A673 (cell line): ENCODE measurements at regions not wholly inside any gene's neighbourhood (a gene's known extent, or its start where the extent isn't known, plus 50 kb on each side); places are given as distances from the start of the nearest gene placed in this dataset.

Experiments used
- BruUV-seq: library from RNA; stranded (reverse); fragments of 400-500 nt; replicated peaks from 2 replicates; lab custom pipeline; 2021; lab: Mats Ljungman, UMichigan
- CTCF ChIA-PET: fragments of 300-600 bp; sonication (Branson Sonifier 250); formaldehyde crosslinking; loops from one replicate; lab custom pipeline; 2022; ENCODE audit warnings: antibody characterized with exemption; lab: Charles Lee
- POLR2A ChIA-PET: fragments of 300-600 bp; sonication (Branson Sonifier 250); formaldehyde crosslinking; loops from one replicate; lab custom pipeline; 2022; ENCODE audit warnings: antibody characterized with exemption; ENCODE audit not compliant: low non-redundant PET; lab: Charles Lee
- DNase-seq: peaks from one replicate; pipeline ENCODE4 v3.0.0-alpha.2; 2015; ENCODE audit warnings: low spot score
- H3K27ac ChIP-seq: fragments of 200-600 bp; sonication (generic); 2 replicates; pipeline ENCODE4 v1.5.1; 2016; ENCODE audit warnings: mixed run types, low read depth, mild to moderate bottlenecking, mixed read lengths, antibody characterized with exemption, low read length; ENCODE audit not compliant: poor library complexity, severe bottlenecking
- H3K27me3 ChIP-seq: fragments of 200-600 bp; sonication (generic); replicated peaks from 2 replicates; pipeline ENCODE4 v1.6.1; 2017; ENCODE audit warnings: mixed run types, low read depth, mild to moderate bottlenecking, mixed read lengths, antibody characterized with exemption, low read length; ENCODE audit not compliant: insufficient read depth, poor library complexity
- H3K36me3 ChIP-seq: fragments of 200-600 bp; sonication (generic); 2 replicates; pipeline ENCODE4 v1.6.1; 2016; ENCODE audit warnings: mixed run types, mild to moderate bottlenecking, mixed read lengths, antibody characterized with exemption, low read length; ENCODE audit not compliant: insufficient read depth, poor library complexity, severe bottlenecking
- H3K4me1 ChIP-seq: fragments of 200-600 bp; sonication (generic); 2 replicates; pipeline ENCODE4 v1.6.1; 2017; ENCODE audit warnings: mixed run types, mild to moderate bottlenecking, mixed read lengths, antibody characterized with exemption, low read length; ENCODE audit not compliant: insufficient read depth, poor library complexity, severe bottlenecking
- H3K4me3 ChIP-seq: fragments of 200-600 bp; sonication (generic); 2 replicates; pipeline ENCODE4 v1.5.1; 2016; ENCODE audit warnings: low read depth, mixed run types, mild to moderate bottlenecking, mixed read lengths, low read length; ENCODE audit not compliant: poor library complexity, severe bottlenecking
- H3K9me3 ChIP-seq: fragments of 200-600 bp; sonication (generic); 2 replicates; pipeline ENCODE4 v1.6.1; 2016; ENCODE audit warnings: mixed run types, low read depth, mild to moderate bottlenecking, mixed read lengths, antibody characterized with exemption, low read length; ENCODE audit not compliant: poor library complexity, severe bottlenecking
- CTCF ChIP-seq: fragments of 300-800, 200-600 bp; sonication (generic); conservative IDR thresholded peaks from 2 replicates; pipeline ENCODE4 v1.5.1; 2017; ENCODE audit warnings: low read depth, mild to moderate bottlenecking, antibody characterized with exemption, low read length, moderate library complexity, mixed read lengths
- EZH2 ChIP-seq: fragments of 200-600 bp; sonication (generic); IDR thresholded peaks from 2 replicates; pipeline ENCODE4 v1.6.1; 2017; ENCODE audit warnings: borderline replicate concordance, low read depth, mild to moderate bottlenecking, mixed read lengths, antibody characterized with exemption, low read length; ENCODE audit not compliant: poor library complexity, severe bottlenecking
- intact Hi-C: fragments of 100-400 bp; cut with micrococcal nuclease; formaldehyde crosslinking; loops from one replicate; pipeline ENCODE4 v1.10.0; 2022; ENCODE audit not compliant: unreplicated experiment

GRCh38 chr2:199703199-199703598 is 147.8 kb downstream of the FTCDNL1 start:
- intact Hi-C loops: loop anchor here (5.0 kb wide), 1 partner anchor 239 kb away; no protein-coding TSS in a partner anchor
- CTCF ChIA-PET: interaction anchor here (0.8 kb wide), 1 partner anchor 237 kb away, joined by 4 read pairs; no protein-coding TSS in a partner anchor

DNA sequence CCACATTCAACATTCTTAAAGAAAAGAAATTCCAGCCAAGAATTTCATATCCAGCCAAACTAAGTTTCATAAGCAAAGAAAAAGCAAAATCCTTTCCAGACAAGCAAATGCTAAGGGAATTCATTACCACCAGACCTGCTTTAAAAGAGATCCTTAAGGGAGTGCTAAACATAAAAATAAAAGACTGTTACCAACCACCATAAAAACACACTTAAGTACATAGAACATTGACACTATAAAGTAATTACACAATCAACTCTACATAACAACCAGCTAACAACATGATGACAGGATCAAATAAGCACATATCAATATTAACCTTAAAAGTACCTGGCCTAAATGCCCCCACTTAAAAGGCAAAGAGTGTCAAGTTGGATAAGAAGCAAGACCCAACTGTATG is 153.5 kb downstream of the FTCDNL1 start:
- DNase-seq: no peak
- POLR2A ChIA-PET: no interaction called here
- Histone ChIP-seq H3K4me1 (peaks cover 4% of the 10 kb centered on the region), H3K27me3 (no peaks in the 10 kb centered on the region), H3K36me3 (no peaks in the 10 kb centered on the region), H3K27ac (no peak overlapping the region), H3K4me3 (no peak overlapping the region), H3K9me3 (no peaks in the 10 kb centered on the region)
- CTCF ChIA-PET: no interaction called here
- intact Hi-C loops: no loop called here
- TF ChIP-seq EZH2: no peak
- TF ChIP-seq CTCF: no peak
- BruUV-seq: no TSS peak

More at GRCh38 chr2:199703199-199703598, 147.8 kb downstream of the FTCDNL1 start:
- H3K9me3 ChIP-seq: peaks cover 11% of the 10 kb centered on the region
- H3K4me1 ChIP-seq: no peaks in the 10 kb centered on the region
- H3K4me3 ChIP-seq: no peak overlapping the region
- DNase-seq: no peak
- TF ChIP-seq CTCF: no peak
- BruUV-seq: no TSS peak
- POLR2A ChIA-PET: no interaction called here
- no peak overlapping the region for H3K27ac ChIP-seq
- no peaks in the 10 kb centered on the region for H3K36me3 ChIP-seq
- no peaks in the 10 kb centered on the region for H3K27me3 ChIP-seq

DNA sequence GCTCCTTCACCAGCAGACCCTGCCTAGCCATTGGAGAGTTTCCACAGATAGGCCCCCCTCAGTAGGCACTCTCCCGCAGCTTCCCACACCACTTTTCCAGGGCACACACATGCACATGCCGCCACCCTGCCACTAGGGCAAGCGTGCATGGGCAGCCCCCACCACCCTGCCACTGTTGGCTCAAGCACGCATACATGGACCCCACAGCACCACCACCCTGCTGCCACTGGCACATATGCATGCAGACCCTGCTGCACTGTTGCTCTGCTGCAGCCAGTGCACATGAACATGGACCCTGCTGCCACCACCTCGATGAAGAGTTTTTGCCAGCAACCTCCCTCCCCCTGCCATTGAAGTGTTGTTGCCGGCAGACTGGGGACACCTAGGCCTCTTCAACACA is 154.9 kb downstream of the FTCDNL1 start:
- ChIA-PET CTCF (no interaction called here), POLR2A (no interaction called here)
- H3K9me3 ChIP-seq: no peaks in the 10 kb centered on the region
- no peaks in the 10 kb centered on the region for H3K27me3 ChIP-seq
- no peak overlapping the region for H3K27ac ChIP-seq
- intact Hi-C loops: no loop called here
- H3K4me1 ChIP-seq: peaks cover 4% of the 10 kb centered on the region
- TF ChIP-seq EZH2: no peak
- no peak for TF ChIP-seq CTCF
- H3K36me3 ChIP-seq: no peaks in the 10 kb centered on the region
- BruUV-seq: no TSS peak
- no peak overlapping the region for H3K4me3 ChIP-seq
- DNase-seq: no peak
